D341Med (cell line): ENCODE measurements at regions not wholly inside any gene's neighbourhood (a gene's known extent, or its start where the extent isn't known, plus 50 kb on each side); places are given as distances from the start of the nearest gene placed in this dataset.
"Not testable (repeated sequence)": the region's sequence is repeated elsewhere in the genome, so short reads cannot be mapped to it uniquely, and the experiment has no call there.

Experiments used
- DNase-seq: peaks from one replicate; pipeline ENCODE4 v3.0.0; 2012; ENCODE audit warnings: low spot score

- peak; percentile 37 for DNase-seq
Observed at GRCh38 chr3:159273070-159273469, 471.2 kb downstream of the MFSD1 start.

- DNase-seq: no peak
Observed at GRCh38 chr3:159273608-159274007, 471.8 kb downstream of the MFSD1 start.

GRCh38 chr3:159275741-159276140 lies 473.9 kb downstream of the MFSD1 start:
- no peak for DNase-seq

GRCh38 chr3:159277814-159278213 lies 476.0 kb downstream of the MFSD1 start:
- no peak for DNase-seq

- peak; percentile 43 for DNase-seq
Observed at GRCh38 chr3:159280386-159281191, 478.7 kb downstream of the MFSD1 start.

GRCh38 chr3:159293493-159293892 lies 491.6 kb downstream of the MFSD1 start:
- no peak for DNase-seq

- no peak for DNase-seq
Observed at GRCh38 chr3:159301961-159302360, 500.1 kb downstream of the MFSD1 start.

- DNase-seq: no peak
Observed at GRCh38 chr3:159305017-159305416, 503.2 kb downstream of the MFSD1 start.

- DNase-seq: not testable (repeated sequence)
Observed at GRCh38 chr3:159316706-159317105, 514.9 kb downstream of the MFSD1 start.

- no peak for DNase-seq
Observed at GRCh38 chr3:159319156-159319555, 517.3 kb downstream of the MFSD1 start.

- DNase-seq: peak; percentile 71
Observed at GRCh38 chr3:159322322-159322939, 520.6 kb downstream of the MFSD1 start.

- no peak for DNase-seq
Observed at GRCh38 chr3:159323848-159324247, 522.0 kb downstream of the MFSD1 start.

GRCh38 chr3:159326998-159327397 lies 525.1 kb downstream of the MFSD1 start:
- DNase-seq: no peak

GRCh38 chr3:159332535-159333099 lies 530.8 kb downstream of the MFSD1 start:
- no peak for DNase-seq

- no peak for DNase-seq
Observed at GRCh38 chr3:159339131-159339530, 537.3 kb downstream of the MFSD1 start.

- no peak for DNase-seq
Observed at GRCh38 chr3:159340877-159341500, 539.1 kb downstream of the MFSD1 start.

GRCh38 chr3:159346271-159346903 lies 544.5 kb downstream of the MFSD1 start:
- peak; percentile 16 for DNase-seq

- no peak for DNase-seq
Observed at GRCh38 chr3:159348431-159348830, 546.6 kb downstream of the MFSD1 start.

GRCh38 chr3:159356606-159357005 lies 554.8 kb downstream of the MFSD1 start:
- DNase-seq: no peak

- DNase-seq: no peak
Observed at GRCh38 chr3:159364511-159364910, 562.7 kb downstream of the MFSD1 start.

GRCh38 chr3:159366476-159366875 lies 564.6 kb downstream of the MFSD1 start:
- DNase-seq: no peak

GRCh38 chr3:159371961-159372360 lies 570.1 kb downstream of the MFSD1 start:
- no peak for DNase-seq
